ENCODE measurements at regions not wholly inside any gene's neighbourhood (a gene's known extent, or its start where the extent isn't known, plus 50 kb on each side); places are given as distances from the start of the nearest gene placed in this dataset.

GRCh38 chr2:176388861-176389260 lies 119.6 kb downstream of the MTX2 start:
- no peak for DNase-seq (ENCODE audit: low read depth)

GRCh38 chr2:176390276-176391147 lies 121.3 kb downstream of the MTX2 start:
- no peak for DNase-seq (ENCODE audit: low read depth)

GRCh38 chr2:176391148-176391419 lies 121.8 kb downstream of the MTX2 start:
- no peak for DNase-seq (ENCODE audit: low read depth)

GRCh38 chr2:176392249-176392648 lies 123.0 kb downstream of the MTX2 start:
- no peak for DNase-seq (ENCODE audit: low read depth)

GRCh38 chr2:176392744-176393414 lies 123.6 kb downstream of the MTX2 start:
- DNase-seq (ENCODE audit: low read depth), result no peak

GRCh38 chr2:176395273-176395854 lies 126.1 kb downstream of the MTX2 start:
- DNase-seq (ENCODE audit: low read depth), result no peak

- DNase-seq (ENCODE audit: low read depth), result no peak
These were observed 129.2 kb downstream of the MTX2 start for GRCh38 chr2:176398243-176399073.

GRCh38 chr2:176399074-176399598 lies 129.9 kb downstream of the MTX2 start:
- no peak for DNase-seq (ENCODE audit: low read depth)

- DNase-seq (ENCODE audit: low read depth), result no peak
These were observed 136.2 kb downstream of the MTX2 start for GRCh38 chr2:176405477-176405876.

GRCh38 chr2:176407706-176408105 lies 138.5 kb downstream of the MTX2 start:
- no peak for DNase-seq (ENCODE audit: low read depth)

- no peak for DNase-seq (ENCODE audit: low read depth)
These were observed 140.4 kb downstream of the MTX2 start for GRCh38 chr2:176409671-176410070.

GRCh38 chr2:176412136-176412535 lies 142.9 kb downstream of the MTX2 start:
- DNase-seq (ENCODE audit: low read depth), result no peak

GRCh38 chr2:176413786-176414185 lies 144.5 kb downstream of the MTX2 start:
- DNase-seq (ENCODE audit: low read depth), result no peak

- DNase-seq (ENCODE audit: low read depth), result no peak
These were observed 145.4 kb downstream of the MTX2 start for GRCh38 chr2:176414641-176415040.

- DNase-seq (ENCODE audit: low read depth), result no peak
These were observed 146.1 kb downstream of the MTX2 start for GRCh38 chr2:176415174-176415895.

- no peak for DNase-seq (ENCODE audit: low read depth)
These were observed 146.8 kb downstream of the MTX2 start for GRCh38 chr2:176415937-176416499.

GRCh38 chr2:176418768-176419167 lies 149.5 kb downstream of the MTX2 start:
- DNase-seq (ENCODE audit: low read depth), result no peak

- no peak for DNase-seq (ENCODE audit: low read depth)
These were observed 150.4 kb downstream of the MTX2 start for GRCh38 chr2:176419591-176420071.

- no peak for DNase-seq (ENCODE audit: low read depth)
These were observed 152.2 kb downstream of the MTX2 start for GRCh38 chr2:176421297-176422050.

GRCh38 chr2:176423819-176424218 lies 154.6 kb downstream of the MTX2 start:
- DNase-seq (ENCODE audit: low read depth), result no peak
